HepG2 (cell line): ENCODE measurements at regions not wholly inside any gene's neighbourhood (a gene's known extent, or its start where the extent isn't known, plus 50 kb on each side); places are given as distances from the start of the nearest gene placed in this dataset.

Source experiments
- ATAC-seq: fragments of 200-7000 bp; cut with Tn5 transposase; 3 replicates; pipeline ENCODE4 v1.9.1; 2020; ENCODE audit warnings: mild to moderate bottlenecking, moderate library complexity
- BruUV-seq: library from RNA; stranded (reverse); fragments of 400-500 nt; replicated peaks from 2 replicates; lab custom pipeline; 2021; lab: Mats Ljungman, UMichigan
- CTCF ChIA-PET: fragments of 300-600 bp; formaldehyde crosslinking; extraction: SDS; loops from one replicate; lab custom pipeline; 2021; ENCODE audit warnings: low total read pairs, inconsistent platforms, low intra/inter-chr PET ratio; lab: Yijun Ruan, JAX
- POLR2A ChIA-PET: fragments of 350-600 bp; sonication (Branson Sonifier 250); formaldehyde crosslinking; loops from one replicate; lab custom pipeline; 2020; ENCODE audit warnings: antibody characterized with exemption, inconsistent platforms; lab: Yijun Ruan, JAX
- DNase-seq: peaks from one replicate; pipeline ENCODE4 v3.0.0-alpha.2; 2015; ENCODE audit warnings: low spot score
- FAIRE-seq: peaks from 3 replicates; lab custom pipeline; 2011; peaks lifted over from hg19 to GRCh38; lab: Jason Lieb, UNC
- H2AFZ ChIP-seq: one replicate; pipeline ENCODE4 v1.6.1; 2011; ENCODE audit warnings: low read length, inconsistent platforms
- H3K27ac ChIP-seq: fragments of 300-600 bp; 3 replicates; pipeline ENCODE4 v1.8.0; 2011; ENCODE audit warnings: mixed run types, mild to moderate bottlenecking, mixed read lengths, low read length, inconsistent platforms; ENCODE audit not compliant: insufficient read depth; ENCODE audit errors: extremely low read length
- H3K27me3 ChIP-seq, 2 experiments: fragments of 200-600 bp in 1 of 2; 2 replicates in 1 of 2; 3 replicates in 1 of 2; pipeline versions ENCODE4 v1.6.0 to v1.8.0; 2011; ENCODE audit warnings: low read length in 2 of 2, mild to moderate bottlenecking in 2 of 2, moderate library complexity in 2 of 2, inconsistent platforms in 1 of 2; ENCODE audit not compliant: insufficient read depth in 2 of 2, control insufficient read depth in 1 of 2
- H3K36me3 ChIP-seq, 2 experiments: fragments of 200-600 bp in 1 of 2; replicated peaks in 1 of 2; 2 replicates in 1 of 2; 3 replicates in 1 of 2; pipeline versions ENCODE4 v1.5.1 to v1.8.0; 2011; ENCODE audit warnings: low read length in 2 of 2, inconsistent platforms in 1 of 2; ENCODE audit not compliant: insufficient read depth in 2 of 2, control insufficient read depth in 1 of 2
- H3K4me1 ChIP-seq: 2 replicates; pipeline ENCODE4 v1.5.1; 2012; ENCODE audit warnings: low read length, inconsistent platforms; ENCODE audit not compliant: insufficient read depth
- H3K4me2 ChIP-seq: 2 replicates; pipeline ENCODE4 v1.6.0; 2011; ENCODE audit warnings: low read depth, low read length, inconsistent platforms
- H3K4me3 ChIP-seq, 3 experiments: fragments of 200-600 bp in 1 of 3; sonication (generic), shearing (Covaris generic) in 1 of 3; replicated peaks in 1 of 3; 2 replicates each; pipeline ENCODE4 v1.5.1; 2011 to 2016; ENCODE audit warnings: low read length in 3 of 3, inconsistent platforms in 2 of 3, low read depth in 2 of 3, mild to moderate bottlenecking in 2 of 3, control low read depth in 1 of 3, mixed read lengths in 1 of 3; ENCODE audit not compliant: insufficient read depth in 1 of 3
- H3K79me2 ChIP-seq: one replicate; pipeline ENCODE4 v1.6.1; 2011; ENCODE audit warnings: low read length, inconsistent platforms; ENCODE audit not compliant: insufficient read depth
- H3K9ac ChIP-seq: 2 replicates; pipeline ENCODE4 v1.6.0; 2011; ENCODE audit warnings: mild to moderate bottlenecking, low read depth, low read length, inconsistent platforms; ENCODE audit not compliant: insufficient read depth
- H3K9me3 ChIP-seq: 2 replicates; pipeline ENCODE4 v1.5.1; 2012; ENCODE audit warnings: mild to moderate bottlenecking, low read length
- H4K20me1 ChIP-seq: 2 replicates; pipeline ENCODE4 v1.6.0; 2011; ENCODE audit warnings: inconsistent platforms, mild to moderate bottlenecking, low read length, moderate library complexity; ENCODE audit not compliant: insufficient read depth
- AGO2 ChIP-seq: fragments of 200-400 bp; formaldehyde crosslinking; optimal IDR thresholded peaks from 2 replicates; pipeline ENCODE3; 2017; ENCODE audit warnings: mild to moderate bottlenecking, low read depth, low read length, moderate library complexity
- ASH2L ChIP-seq: fragments of 300-600, 200-600 bp; sonication (generic); IDR thresholded peaks from 2 replicates; pipeline ENCODE4 v1.7.0; 2017; ENCODE audit warnings: low read depth, mild to moderate bottlenecking, moderate library complexity, mixed read lengths, low read length; ENCODE audit not compliant: insufficient read length
- CCAR2 ChIP-seq: fragments of 200-400 bp; formaldehyde crosslinking; optimal IDR thresholded peaks from 2 replicates; pipeline ENCODE3; 2018; ENCODE audit warnings: low read depth, mild to moderate bottlenecking, low read length, moderate library complexity
- PCBP2 ChIP-seq: fragments of 200-400 bp; formaldehyde crosslinking; optimal IDR thresholded peaks from 2 replicates; pipeline ENCODE3; 2018; ENCODE audit warnings: low read length, low read depth; ENCODE audit not compliant: poor library complexity, severe bottlenecking
- PHF8 ChIP-seq: sonication (generic); formaldehyde crosslinking; IDR thresholded peaks from 2 replicates; pipeline ENCODE4 v1.5.0; 2020; ENCODE audit warnings: missing genetic modification reagents
- ZNF768 ChIP-seq: sonication (generic); formaldehyde crosslinking; IDR thresholded peaks from 2 replicates; pipeline ENCODE4 v1.4.0; 2020; ENCODE audit warnings: missing genetic modification reagents
- WGBS: methylation state at CpG from one replicate; pipeline ENCODE4 v1.1.6; 2017; ENCODE audit warnings: low lambda C conversion rate; 5-methylcytosine and 5-hydroxymethylcytosine counted together
- in situ Hi-C: cut with HindIII; loops from 2 replicates; pipeline ENCODE4 v1.10.0; 2017; ENCODE audit warnings: low pct_unique_long_range_greater_than_20kb; ENCODE audit not compliant: extremely low pct_ligation_motif_present
- intact Hi-C: fragments of 100-400 bp; cut with micrococcal nuclease; formaldehyde crosslinking; loops from one replicate; pipeline ENCODE4 v1.10.0; 2022; ENCODE audit not compliant: unreplicated experiment
- TF ChIP-seq, protein P1 (sequence below): sonication (generic); formaldehyde crosslinking; conservative IDR thresholded peaks from 2 replicates; pipeline ENCODE4 v1.4.0; 2020; ENCODE audit warnings: missing genetic modification reagents

DNA sequence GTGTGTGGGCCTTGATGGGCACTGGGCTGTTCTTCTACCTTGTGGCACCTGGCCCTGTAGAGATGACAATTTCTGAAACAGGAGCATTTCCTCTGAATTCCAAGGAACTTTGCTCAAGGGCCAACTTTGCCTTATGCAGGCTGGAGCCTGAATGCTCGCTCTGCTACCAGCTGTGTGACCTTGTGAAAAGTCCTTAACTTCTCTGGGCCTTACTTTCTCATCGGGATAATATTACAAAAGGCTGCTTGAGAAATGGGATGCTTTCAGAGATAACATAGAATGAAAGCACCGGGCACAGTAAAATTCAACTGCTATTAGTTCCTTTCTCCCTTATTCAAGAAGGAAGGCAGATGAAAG lies 58.8 kb downstream of the GADD45G start:
- no peak for TF ChIP-seq AGO2
- peak; percentile 13; the same call in 1 of the 2 replicates for TF ChIP-seq ZNF768
- in situ Hi-C loops (no loop called here), intact Hi-C loops (no loop called here)
- no TSS peak for BruUV-seq
- POLR2A ChIA-PET, result no interaction called here
- Histone ChIP-seq H3K27me3 (peaks cover 3 to 28% of the 10 kb centered on the region in 2 experiments; a peak in 3 of 5 replicates), H3K4me3 (no peak overlapping the region), H3K4me2 (no peak overlapping the region), H3K36me3 (no peaks in the 10 kb centered on the region), H4K20me1 (no peaks in the 10 kb centered on the region), H3K79me2 (no peaks in the 10 kb centered on the region), H3K27ac (no peak overlapping the region), H2AFZ (no peak overlapping the region), H3K9ac (no peak overlapping the region), H3K9me3 (no peaks in the 10 kb centered on the region), H3K4me1 (peaks cover 28% of the 10 kb centered on the region)
- FAIRE-seq (no peak), ATAC-seq (no peak), DNase-seq (no peak)
- CTCF ChIA-PET, result no interaction called here
- 20% methylated on average over 3 of the region's 3 CpGs for WGBS

DNA sequence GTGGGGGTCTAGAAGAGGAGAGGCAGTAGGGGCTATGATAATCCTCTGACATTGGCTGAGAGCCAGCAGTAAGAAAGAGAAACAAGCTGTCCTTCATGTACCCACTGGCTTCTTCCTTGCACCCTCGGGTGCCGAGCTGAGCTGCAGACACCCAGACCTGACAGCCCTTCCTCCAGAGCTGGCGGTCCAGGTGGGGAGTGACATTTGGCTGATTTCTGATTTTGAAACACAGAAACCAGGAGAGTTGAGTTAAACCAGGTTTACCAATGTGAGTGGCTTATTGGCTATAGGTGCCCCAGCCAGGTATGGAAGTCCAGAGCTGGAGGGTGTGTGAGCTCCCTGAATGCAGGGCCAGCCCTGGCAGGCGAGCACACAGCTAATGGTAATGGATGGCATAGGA lies 59.2 kb downstream of the GADD45G start:
- POLR2A ChIA-PET, result no interaction called here
- Histone ChIP-seq H3K4me2 (no peak overlapping the region), H3K27ac (no peak overlapping the region), H3K79me2 (no peaks in the 10 kb centered on the region), H3K4me1 (peaks cover 32% of the 10 kb centered on the region), H3K9ac (no peak overlapping the region), H3K27me3 (peaks cover 5 to 28% of the 10 kb centered on the region in 2 experiments; a peak in 4 of 5 replicates), H4K20me1 (no peaks in the 10 kb centered on the region), H3K4me3 (no peak overlapping the region), H3K36me3 (no peaks in the 10 kb centered on the region), H2AFZ (no peak overlapping the region), H3K9me3 (no peaks in the 10 kb centered on the region)
- no TSS peak for BruUV-seq
- TF ChIP-seq CCAR2 (no peak), PHF8 (CRISPR knock-in tag) (no peak), ASH2L (no peak), PCBP2 (no peak)
- TF ChIP-seq, protein P1, sequence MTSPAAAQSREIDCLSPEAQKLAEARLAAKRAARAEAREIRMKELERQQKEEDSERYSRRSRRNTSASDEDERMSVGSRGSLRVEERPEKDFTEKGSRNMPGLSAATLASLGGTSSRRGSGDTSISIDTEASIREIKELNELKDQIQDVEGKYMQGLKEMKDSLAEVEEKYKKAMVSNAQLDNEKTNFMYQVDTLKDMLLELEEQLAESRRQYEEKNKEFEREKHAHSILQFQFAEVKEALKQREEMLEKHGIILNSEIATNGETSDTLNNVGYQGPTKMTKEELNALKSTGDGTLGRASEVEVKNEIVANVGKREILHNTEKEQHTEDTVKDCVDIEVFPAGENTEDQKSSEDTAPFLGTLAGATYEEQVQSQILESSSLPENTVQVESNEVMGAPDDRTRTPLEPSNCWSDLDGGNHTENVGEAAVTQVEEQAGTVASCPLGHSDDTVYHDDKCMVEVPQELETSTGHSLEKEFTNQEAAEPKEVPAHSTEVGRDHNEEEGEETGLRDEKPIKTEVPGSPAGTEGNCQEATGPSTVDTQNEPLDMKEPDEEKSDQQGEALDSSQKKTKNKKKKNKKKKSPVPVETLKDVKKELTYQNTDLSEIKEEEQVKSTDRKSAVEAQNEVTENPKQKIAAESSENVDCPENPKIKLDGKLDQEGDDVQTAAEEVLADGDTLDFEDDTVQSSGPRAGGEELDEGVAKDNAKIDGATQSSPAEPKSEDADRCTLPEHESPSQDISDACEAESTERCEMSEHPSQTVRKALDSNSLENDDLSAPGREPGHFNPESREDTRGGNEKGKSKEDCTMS (CRISPR knock-in tag), result no peak
- DNase-seq (no peak), FAIRE-seq (no peak), ATAC-seq (no peak)
- in situ Hi-C loops (no loop called here), intact Hi-C loops (no loop called here)
- WGBS, result 51% methylated on average over 3 of the region's 4 CpGs
- CTCF ChIA-PET, result no interaction called here
